GM23338 (cell line): ENCODE measurements at regions not wholly inside any gene's neighbourhood (a gene's known extent, or its start where the extent isn't known, plus 50 kb on each side); places are given as distances from the start of the nearest gene placed in this dataset.

Experiments
- ATAC-seq: fragments of 200-7000 bp; cut with Tn5 transposase; 3 replicates; pipeline ENCODE4 v1.9.1; 2020
- DNase-seq: peaks from one replicate; pipeline ENCODE4 v3.0.0-alpha.2; 2015; ENCODE audit warnings: low spot score
- H2AFZ ChIP-seq: fragments of 200-600 bp; sonication (generic); 2 replicates; pipeline ENCODE4 v1.8.0; 2016; ENCODE audit warnings: antibody characterized with exemption, mild to moderate bottlenecking, moderate library complexity
- H3F3A ChIP-seq: fragments of 200-600 bp; sonication (generic); replicated peaks from 2 replicates; pipeline ENCODE4 v1.8.0; 2017; ENCODE audit warnings: antibody characterized with exemption, mixed run types, low read depth
- H3K27ac ChIP-seq: fragments of 200-600 bp; sonication (generic); 2 replicates; pipeline ENCODE4 v1.6.1; 2016; ENCODE audit warnings: low read depth
- H3K27me3 ChIP-seq: fragments of 200-600 bp; sonication (generic); 2 replicates; pipeline ENCODE4 v1.8.0; 2016; ENCODE audit warnings: mild to moderate bottlenecking, mixed run types, moderate library complexity; ENCODE audit not compliant: insufficient read depth
- H3K36me3 ChIP-seq: fragments of 200-600 bp; sonication (generic); 2 replicates; pipeline ENCODE4 v1.8.0; 2016; ENCODE audit warnings: mild to moderate bottlenecking; ENCODE audit not compliant: insufficient read depth
- H3K4me1 ChIP-seq: fragments of 200-600 bp; sonication (generic); 2 replicates; pipeline ENCODE4 v1.8.0; 2016; ENCODE audit warnings: mild to moderate bottlenecking, moderate library complexity; ENCODE audit not compliant: insufficient read depth
- H3K4me2 ChIP-seq: fragments of 200-600 bp; sonication (generic); 2 replicates; pipeline ENCODE4 v1.7.1; 2017; ENCODE audit warnings: mixed run types
- H3K4me3 ChIP-seq: fragments of 200-600 bp; sonication (generic); 2 replicates; pipeline ENCODE4 v1.6.1; 2016; ENCODE audit warnings: mixed run types
- H3K79me2 ChIP-seq: fragments of 200-600 bp; sonication (generic); replicated peaks from 2 replicates; pipeline ENCODE4 v1.8.0; 2017; ENCODE audit warnings: mild to moderate bottlenecking; ENCODE audit not compliant: insufficient read depth
- H3K9me2 ChIP-seq: fragments of 200-600 bp; sonication (generic); 2 replicates; pipeline ENCODE4 v1.8.0; 2017; ENCODE audit not compliant: insufficient read depth
- H4K20me1 ChIP-seq: fragments of 200-600 bp; sonication (generic); replicated peaks from 2 replicates; pipeline ENCODE4 v1.8.0; 2017; ENCODE audit warnings: mild to moderate bottlenecking; ENCODE audit not compliant: insufficient read depth
- H3K27ac Mint-ChIP-seq: 2 replicates; pipeline ENCODE4 v1.8.0; 2020; ENCODE audit warnings: inconsistent platforms, mild to moderate bottlenecking, moderate library complexity, mixed read lengths
- H3K27me3 Mint-ChIP-seq: 3 replicates; pipeline ENCODE4 v1.8.0; 2022; ENCODE audit warnings: low read depth, mild to moderate bottlenecking, moderate library complexity, mixed read lengths, inconsistent platforms; ENCODE audit not compliant: insufficient read depth, poor library complexity
- H3K36me3 Mint-ChIP-seq: 3 replicates; pipeline ENCODE4 v1.8.0; 2021; ENCODE audit warnings: low read depth, mild to moderate bottlenecking, inconsistent platforms, moderate library complexity, mixed read lengths
- H3K4me1 Mint-ChIP-seq: 3 replicates; pipeline ENCODE4 v1.8.0; 2020; ENCODE audit warnings: mild to moderate bottlenecking, inconsistent platforms, mixed read lengths
- H3K4me3 Mint-ChIP-seq: 3 replicates; pipeline ENCODE4 v1.8.0; 2021; ENCODE audit warnings: moderate library complexity, mild to moderate bottlenecking, inconsistent platforms, mixed read lengths
- H3K9me3 Mint-ChIP-seq: 3 replicates; pipeline ENCODE4 v1.8.0; 2020; ENCODE audit warnings: moderate library complexity, mild to moderate bottlenecking, inconsistent platforms, mixed read lengths
- EZH2 ChIP-seq: fragments of 200-600 bp; sonication (generic); IDR thresholded peaks from one replicate; pipeline ENCODE4 v1.8.0; 2017; ENCODE audit warnings: antibody characterized with exemption, mild to moderate bottlenecking, low read depth; ENCODE audit not compliant: unreplicated experiment
- EZH2phosphoT487 ChIP-seq: fragments of 200-600 bp; sonication (generic); IDR thresholded peaks from one replicate; pipeline ENCODE4 v1.8.1; 2018; ENCODE audit warnings: antibody characterized with exemption; ENCODE audit not compliant: unreplicated experiment
- NANOG ChIP-seq: IDR thresholded peaks from 2 replicates; pipeline ENCODE4 v1.6.1; 2016; ENCODE audit warnings: antibody characterized with exemption, borderline replicate concordance
- ZNF114 ChIP-seq: fragments of 250-450 bp; sonication (Bioruptor Pico); IDR thresholded peaks from 2 replicates; pipeline ENCODE4 v1.5.0; 2020; ENCODE audit warnings: mild to moderate bottlenecking, moderate library complexity
- TF ChIP-seq, protein P1 (sequence below): IDR thresholded peaks from one replicate; pipeline ENCODE4 v1.6.1; 2018; ENCODE audit warnings: antibody characterized with exemption; ENCODE audit not compliant: unreplicated experiment
- TF ChIP-seq, protein P2 (sequence below): fragments of 250-450 bp; sonication (Bioruptor Pico); IDR thresholded peaks from 2 replicates; pipeline ENCODE4 v1.5.0; 2020; ENCODE audit warnings: mild to moderate bottlenecking, moderate library complexity
- TF ChIP-seq, protein P3 (sequence below), 2 experiments: fragments of 200-600 bp in 1 of 2; sonication (generic) in 1 of 2; conservative IDR thresholded peaks; 2 replicates each; pipeline versions ENCODE4 v1.5.1 to v1.6.1; 2016 to 2017; ENCODE audit warnings: antibody characterized with exemption in 2 of 2, low read depth in 2 of 2, mild to moderate bottlenecking in 2 of 2, moderate library complexity in 1 of 2

DNA sequence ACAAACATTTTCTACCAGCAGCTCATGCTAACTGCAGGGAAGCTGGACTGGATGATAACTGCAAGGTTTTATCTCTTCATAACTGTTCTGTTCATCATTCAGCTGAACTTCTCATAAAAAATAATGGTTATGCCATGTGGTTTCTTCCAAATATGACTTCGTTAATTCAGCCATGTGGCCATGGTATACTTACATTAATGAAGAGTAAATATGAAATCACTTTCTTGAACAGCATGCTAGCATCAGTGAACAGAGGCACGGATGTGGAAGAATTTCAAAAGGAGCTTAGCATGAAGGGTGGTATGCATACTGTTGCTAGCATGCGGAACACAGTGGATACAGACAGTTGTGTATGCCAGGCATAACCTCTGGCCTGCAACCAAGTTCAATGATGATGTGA lies 1417.0 kb upstream of the CDH8 start (continued):
- TF ChIP-seq, protein P1, sequence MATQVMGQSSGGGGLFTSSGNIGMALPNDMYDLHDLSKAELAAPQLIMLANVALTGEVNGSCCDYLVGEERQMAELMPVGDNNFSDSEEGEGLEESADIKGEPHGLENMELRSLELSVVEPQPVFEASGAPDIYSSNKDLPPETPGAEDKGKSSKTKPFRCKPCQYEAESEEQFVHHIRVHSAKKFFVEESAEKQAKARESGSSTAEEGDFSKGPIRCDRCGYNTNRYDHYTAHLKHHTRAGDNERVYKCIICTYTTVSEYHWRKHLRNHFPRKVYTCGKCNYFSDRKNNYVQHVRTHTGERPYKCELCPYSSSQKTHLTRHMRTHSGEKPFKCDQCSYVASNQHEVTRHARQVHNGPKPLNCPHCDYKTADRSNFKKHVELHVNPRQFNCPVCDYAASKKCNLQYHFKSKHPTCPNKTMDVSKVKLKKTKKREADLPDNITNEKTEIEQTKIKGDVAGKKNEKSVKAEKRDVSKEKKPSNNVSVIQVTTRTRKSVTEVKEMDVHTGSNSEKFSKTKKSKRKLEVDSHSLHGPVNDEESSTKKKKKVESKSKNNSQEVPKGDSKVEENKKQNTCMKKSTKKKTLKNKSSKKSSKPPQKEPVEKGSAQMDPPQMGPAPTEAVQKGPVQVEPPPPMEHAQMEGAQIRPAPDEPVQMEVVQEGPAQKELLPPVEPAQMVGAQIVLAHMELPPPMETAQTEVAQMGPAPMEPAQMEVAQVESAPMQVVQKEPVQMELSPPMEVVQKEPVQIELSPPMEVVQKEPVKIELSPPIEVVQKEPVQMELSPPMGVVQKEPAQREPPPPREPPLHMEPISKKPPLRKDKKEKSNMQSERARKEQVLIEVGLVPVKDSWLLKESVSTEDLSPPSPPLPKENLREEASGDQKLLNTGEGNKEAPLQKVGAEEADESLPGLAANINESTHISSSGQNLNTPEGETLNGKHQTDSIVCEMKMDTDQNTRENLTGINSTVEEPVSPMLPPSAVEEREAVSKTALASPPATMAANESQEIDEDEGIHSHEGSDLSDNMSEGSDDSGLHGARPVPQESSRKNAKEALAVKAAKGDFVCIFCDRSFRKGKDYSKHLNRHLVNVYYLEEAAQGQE, result no peak

DNA sequence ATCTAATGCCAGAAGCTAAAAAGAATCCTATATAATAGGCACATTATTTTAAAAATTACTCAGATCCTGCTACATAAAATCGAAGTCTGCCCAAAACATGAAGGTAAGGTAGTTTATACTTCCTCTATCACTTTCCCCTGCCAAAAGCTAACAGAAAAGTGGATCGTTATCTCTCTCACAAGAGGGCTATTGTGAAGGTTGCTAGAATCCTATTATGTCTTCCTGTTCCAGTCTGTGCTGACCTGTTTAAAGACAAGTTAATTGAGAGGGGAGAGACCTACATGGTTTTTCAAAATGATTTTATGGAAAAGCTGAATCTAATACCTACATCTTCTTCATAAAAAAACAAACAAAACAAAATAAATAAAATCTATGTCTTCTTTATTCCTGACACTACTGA lies 1410.9 kb upstream of the CDH8 start:
- H3K9me3 Mint-ChIP-seq, result no peaks in the 10 kb centered on the region
- no peaks in the 10 kb centered on the region for H4K20me1 ChIP-seq
- H3K79me2 ChIP-seq, result no peaks in the 10 kb centered on the region
- peaks cover 2% of the 10 kb centered on the region for H3K27me3 Mint-ChIP-seq
- H3K4me3 Mint-ChIP-seq, result no peak overlapping the region
- no peak overlapping the region for H3K27ac ChIP-seq
- H3K27ac Mint-ChIP-seq, result no peak overlapping the region
- no peak overlapping the region for H3K4me3 ChIP-seq
- no peaks in the 10 kb centered on the region for H3K36me3 Mint-ChIP-seq
- H3K9me2 ChIP-seq, result no peaks in the 10 kb centered on the region
- H3K4me1 Mint-ChIP-seq, result no peaks in the 10 kb centered on the region
- no peak for DNase-seq
- H3K4me2 ChIP-seq, result no peak overlapping the region
- no peaks in the 10 kb centered on the region for H3K27me3 ChIP-seq
- ATAC-seq, result no peak
- no peak overlapping the region for H2AFZ ChIP-seq
- no peaks in the 10 kb centered on the region for H3K4me1 ChIP-seq
- no peaks in the 10 kb centered on the region for H3F3A ChIP-seq
- TF ChIP-seq EZH2phosphoT487, result no peak
- no peak for TF ChIP-seq EZH2
- H3K36me3 ChIP-seq, result no peaks in the 10 kb centered on the region

DNA sequence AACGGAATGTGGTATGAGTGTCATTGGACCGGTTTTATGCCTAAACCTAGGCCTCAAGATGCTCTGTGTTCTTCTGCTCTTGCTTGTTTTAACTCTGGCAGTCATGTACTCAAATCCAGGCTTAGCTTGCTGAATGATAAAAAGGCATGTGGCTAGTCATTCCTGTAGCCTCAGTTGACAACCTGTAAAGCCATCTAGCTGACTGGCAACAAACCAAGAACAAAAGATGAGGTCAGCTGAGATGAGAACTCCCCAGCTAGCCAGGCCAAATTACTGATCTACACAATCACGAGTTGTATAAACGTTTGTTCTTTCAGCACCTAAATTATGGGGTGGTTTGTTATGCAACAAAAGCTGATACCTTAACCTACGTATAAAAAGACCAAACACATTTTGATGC lies 1406.0 kb upstream of the CDH8 start:
- Mint-ChIP-seq H3K9me3 (no peaks in the 10 kb centered on the region), H3K27ac (no peak overlapping the region), H3K4me3 (no peak overlapping the region), H3K4me1 (no peaks in the 10 kb centered on the region), H3K36me3 (no peaks in the 10 kb centered on the region), H3K27me3 (no peaks in the 10 kb centered on the region)
- H3F3A ChIP-seq, result no peaks in the 10 kb centered on the region
- H3K27ac ChIP-seq, result no peak overlapping the region
- H4K20me1 ChIP-seq, result no peaks in the 10 kb centered on the region
- DNase-seq, result no peak
- no peak overlapping the region for H3K4me3 ChIP-seq
- H3K9me2 ChIP-seq, result no peaks in the 10 kb centered on the region
- no peaks in the 10 kb centered on the region for H3K4me1 ChIP-seq
- no peaks in the 10 kb centered on the region for H3K27me3 ChIP-seq
- H3K4me2 ChIP-seq, result no peak overlapping the region
- H3K79me2 ChIP-seq, result no peaks in the 10 kb centered on the region
- no peaks in the 10 kb centered on the region for H3K36me3 ChIP-seq
- H2AFZ ChIP-seq, result no peak overlapping the region
- no peak for ATAC-seq
- no peak for TF ChIP-seq EZH2phosphoT487
- TF ChIP-seq NANOG, result no peak
- TF ChIP-seq, protein P2, sequence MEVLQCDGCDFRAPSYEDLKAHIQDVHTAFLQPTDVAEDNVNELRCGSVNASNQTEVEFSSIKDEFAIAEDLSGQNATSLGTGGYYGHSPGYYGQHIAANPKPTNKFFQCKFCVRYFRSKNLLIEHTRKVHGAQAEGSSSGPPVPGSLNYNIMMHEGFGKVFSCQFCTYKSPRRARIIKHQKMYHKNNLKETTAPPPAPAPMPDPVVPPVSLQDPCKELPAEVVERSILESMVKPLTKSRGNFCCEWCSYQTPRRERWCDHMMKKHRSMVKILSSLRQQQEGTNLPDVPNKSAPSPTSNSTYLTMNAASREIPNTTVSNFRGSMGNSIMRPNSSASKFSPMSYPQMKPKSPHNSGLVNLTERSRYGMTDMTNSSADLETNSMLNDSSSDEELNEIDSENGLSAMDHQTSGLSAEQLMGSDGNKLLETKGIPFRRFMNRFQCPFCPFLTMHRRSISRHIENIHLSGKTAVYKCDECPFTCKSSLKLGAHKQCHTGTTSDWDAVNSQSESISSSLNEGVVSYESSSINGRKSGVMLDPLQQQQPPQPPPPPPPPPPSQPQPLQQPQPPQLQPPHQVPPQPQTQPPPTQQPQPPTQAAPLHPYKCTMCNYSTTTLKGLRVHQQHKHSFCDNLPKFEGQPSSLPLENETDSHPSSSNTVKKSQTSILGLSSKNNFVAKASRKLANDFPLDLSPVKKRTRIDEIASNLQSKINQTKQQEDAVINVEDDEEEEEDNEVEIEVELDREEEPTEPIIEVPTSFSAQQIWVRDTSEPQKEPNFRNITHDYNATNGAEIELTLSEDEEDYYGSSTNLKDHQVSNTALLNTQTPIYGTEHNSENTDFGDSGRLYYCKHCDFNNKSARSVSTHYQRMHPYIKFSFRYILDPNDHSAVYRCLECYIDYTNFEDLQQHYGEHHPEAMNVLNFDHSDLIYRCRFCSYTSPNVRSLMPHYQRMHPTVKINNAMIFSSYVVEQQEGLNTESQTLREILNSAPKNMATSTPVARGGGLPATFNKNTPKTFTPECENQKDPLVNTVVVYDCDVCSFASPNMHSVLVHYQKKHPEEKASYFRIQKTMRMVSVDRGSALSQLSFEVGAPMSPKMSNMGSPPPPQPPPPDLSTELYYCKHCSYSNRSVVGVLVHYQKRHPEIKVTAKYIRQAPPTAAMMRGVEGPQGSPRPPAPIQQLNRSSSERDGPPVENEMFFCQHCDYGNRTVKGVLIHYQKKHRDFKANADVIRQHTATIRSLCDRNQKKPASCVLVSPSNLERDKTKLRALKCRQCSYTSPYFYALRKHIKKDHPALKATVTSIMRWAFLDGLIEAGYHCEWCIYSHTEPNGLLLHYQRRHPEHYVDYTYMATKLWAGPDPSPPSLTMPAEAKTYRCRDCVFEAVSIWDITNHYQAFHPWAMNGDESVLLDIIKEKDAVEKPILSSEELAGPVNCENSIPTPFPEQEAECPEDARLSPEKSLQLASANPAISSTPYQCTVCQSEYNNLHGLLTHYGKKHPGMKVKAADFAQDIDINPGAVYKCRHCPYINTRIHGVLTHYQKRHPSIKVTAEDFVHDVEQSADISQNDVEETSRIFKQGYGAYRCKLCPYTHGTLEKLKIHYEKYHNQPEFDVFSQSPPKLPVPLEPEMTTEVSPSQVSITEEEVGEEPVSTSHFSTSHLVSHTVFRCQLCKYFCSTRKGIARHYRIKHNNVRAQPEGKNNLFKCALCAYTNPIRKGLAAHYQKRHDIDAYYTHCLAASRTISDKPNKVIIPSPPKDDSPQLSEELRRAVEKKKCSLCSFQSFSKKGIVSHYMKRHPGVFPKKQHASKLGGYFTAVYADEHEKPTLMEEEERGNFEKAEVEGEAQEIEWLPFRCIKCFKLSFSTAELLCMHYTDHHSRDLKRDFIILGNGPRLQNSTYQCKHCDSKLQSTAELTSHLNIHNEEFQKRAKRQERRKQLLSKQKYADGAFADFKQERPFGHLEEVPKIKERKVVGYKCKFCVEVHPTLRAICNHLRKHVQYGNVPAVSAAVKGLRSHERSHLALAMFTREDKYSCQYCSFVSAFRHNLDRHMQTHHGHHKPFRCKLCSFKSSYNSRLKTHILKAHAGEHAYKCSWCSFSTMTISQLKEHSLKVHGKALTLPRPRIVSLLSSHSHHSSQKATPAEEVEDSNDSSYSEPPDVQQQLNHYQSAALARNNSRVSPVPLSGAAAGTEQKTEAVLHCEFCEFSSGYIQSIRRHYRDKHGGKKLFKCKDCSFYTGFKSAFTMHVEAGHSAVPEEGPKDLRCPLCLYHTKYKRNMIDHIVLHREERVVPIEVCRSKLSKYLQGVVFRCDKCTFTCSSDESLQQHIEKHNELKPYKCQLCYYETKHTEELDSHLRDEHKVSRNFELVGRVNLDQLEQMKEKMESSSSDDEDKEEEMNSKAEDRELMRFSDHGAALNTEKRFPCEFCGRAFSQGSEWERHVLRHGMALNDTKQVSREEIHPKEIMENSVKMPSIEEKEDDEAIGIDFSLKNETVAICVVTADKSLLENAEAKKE (CRISPR knock-in tag), result no peak
- TF ChIP-seq, protein P3, sequence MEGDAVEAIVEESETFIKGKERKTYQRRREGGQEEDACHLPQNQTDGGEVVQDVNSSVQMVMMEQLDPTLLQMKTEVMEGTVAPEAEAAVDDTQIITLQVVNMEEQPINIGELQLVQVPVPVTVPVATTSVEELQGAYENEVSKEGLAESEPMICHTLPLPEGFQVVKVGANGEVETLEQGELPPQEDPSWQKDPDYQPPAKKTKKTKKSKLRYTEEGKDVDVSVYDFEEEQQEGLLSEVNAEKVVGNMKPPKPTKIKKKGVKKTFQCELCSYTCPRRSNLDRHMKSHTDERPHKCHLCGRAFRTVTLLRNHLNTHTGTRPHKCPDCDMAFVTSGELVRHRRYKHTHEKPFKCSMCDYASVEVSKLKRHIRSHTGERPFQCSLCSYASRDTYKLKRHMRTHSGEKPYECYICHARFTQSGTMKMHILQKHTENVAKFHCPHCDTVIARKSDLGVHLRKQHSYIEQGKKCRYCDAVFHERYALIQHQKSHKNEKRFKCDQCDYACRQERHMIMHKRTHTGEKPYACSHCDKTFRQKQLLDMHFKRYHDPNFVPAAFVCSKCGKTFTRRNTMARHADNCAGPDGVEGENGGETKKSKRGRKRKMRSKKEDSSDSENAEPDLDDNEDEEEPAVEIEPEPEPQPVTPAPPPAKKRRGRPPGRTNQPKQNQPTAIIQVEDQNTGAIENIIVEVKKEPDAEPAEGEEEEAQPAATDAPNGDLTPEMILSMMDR (conservative IDR thresholded peaks at IDR 0.05; ENCODE audit: low read depth in 2 of 2), result no peak
- TF ChIP-seq ZNF114 (CRISPR knock-in tag), result no peak
